HG02571 (cell line): ENCODE measurements at regions not wholly inside any gene's neighbourhood (a gene's known extent, or its start where the extent isn't known, plus 50 kb on each side); places are given as distances from the start of the nearest gene placed in this dataset.

Source experiments
- ATAC-seq: cut with Tn5 transposase; IDR thresholded peaks from one replicate; pipeline ENCODE4 v1.9.1; 2021; ENCODE audit warnings: mild to moderate bottlenecking, moderate library complexity; ENCODE audit not compliant: unreplicated experiment

DNA sequence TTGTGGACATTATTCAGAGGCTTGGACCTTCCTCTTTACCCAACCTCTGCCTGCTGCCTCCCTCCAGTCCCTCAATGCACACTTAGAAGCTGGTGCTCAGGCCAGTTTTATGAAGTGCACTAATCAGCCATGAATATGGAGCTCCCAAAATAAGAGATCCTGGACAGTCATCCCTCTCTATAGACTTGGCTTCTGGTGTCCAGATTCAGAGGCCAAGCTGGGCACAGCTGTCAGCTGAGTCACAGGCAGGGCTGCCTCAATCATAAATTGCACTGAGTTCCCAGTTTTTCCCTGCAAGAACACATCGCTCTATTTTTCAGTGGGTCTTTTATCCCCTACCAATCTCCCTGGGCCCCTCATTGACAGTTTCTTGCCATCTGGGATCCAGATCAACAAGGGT, 161.7 kb upstream of the CADM1 start:
- ATAC-seq, result no peak

DNA sequence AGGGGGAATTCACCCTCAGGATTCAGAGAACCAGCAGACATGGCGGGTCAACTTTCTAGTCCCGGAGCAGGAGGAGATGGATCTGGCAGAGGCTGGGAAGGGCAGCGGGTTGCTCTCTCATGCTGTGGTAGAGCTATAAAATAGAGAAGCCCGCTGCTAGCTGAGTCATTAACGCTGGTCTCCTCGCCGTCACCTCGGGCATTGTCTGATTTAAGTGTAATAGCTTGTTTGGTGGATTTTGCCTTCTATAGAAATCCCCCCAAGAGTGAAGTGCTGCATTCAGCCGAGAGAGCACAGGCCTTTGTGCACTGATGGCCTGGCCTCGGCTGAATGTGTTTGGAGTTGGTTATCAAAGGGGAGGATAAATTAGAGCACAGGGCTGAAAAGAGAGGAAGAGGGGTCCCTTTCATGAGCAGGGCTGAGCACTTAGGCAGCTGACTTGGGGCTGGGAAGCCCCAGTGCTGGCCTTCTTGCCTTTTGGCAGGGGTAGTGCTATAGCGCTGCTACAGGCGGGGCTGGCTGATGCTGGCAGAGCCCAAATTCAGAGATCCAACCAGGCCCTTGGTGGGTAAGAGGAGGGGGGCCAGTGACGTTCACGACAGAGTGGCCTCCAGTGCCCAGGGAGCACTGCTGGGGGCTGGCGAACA, 161.1 kb upstream of the CADM1 start:
- ATAC-seq, result no peak

DNA sequence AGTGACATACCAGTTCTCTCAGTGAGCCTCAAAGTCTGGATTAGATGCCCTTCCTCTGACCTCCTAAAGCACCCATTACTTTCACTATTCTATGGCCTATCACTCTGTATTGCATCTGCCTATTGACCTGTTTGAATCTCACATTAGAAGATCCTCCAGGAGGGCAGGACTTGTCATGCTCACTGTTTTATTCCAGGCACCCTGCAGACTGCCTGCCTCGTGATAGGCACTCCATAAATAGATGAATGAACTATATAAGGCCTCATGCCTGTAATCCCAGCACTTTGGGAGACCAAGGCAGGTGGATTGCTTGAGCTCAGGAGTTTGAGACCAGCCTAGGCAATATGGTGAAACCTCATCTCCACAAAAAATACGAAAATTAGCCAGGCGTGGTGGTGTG, 160.1 kb upstream of the CADM1 start:
- ATAC-seq, result no peak

DNA sequence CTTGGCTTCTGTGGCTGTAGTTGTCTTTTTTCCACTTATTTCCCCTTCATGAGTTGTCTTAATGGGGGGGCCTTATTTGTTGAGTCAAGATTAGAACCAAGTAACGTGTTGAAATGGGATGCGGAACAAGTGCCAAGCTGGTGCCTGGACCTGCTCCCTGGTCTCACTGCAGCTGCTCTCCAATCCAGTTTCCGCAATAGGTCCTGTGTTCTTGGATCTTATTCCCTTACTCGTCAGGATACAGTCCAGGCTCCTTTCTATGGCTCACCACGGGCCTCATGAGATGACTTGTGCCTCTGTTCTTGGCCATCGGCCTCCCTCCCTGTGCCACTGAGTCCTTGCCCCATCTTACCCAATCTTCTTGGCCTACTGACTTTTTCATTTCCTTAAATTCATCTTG, 159.6 kb upstream of the CADM1 start:
- ATAC-seq, result no peak

DNA sequence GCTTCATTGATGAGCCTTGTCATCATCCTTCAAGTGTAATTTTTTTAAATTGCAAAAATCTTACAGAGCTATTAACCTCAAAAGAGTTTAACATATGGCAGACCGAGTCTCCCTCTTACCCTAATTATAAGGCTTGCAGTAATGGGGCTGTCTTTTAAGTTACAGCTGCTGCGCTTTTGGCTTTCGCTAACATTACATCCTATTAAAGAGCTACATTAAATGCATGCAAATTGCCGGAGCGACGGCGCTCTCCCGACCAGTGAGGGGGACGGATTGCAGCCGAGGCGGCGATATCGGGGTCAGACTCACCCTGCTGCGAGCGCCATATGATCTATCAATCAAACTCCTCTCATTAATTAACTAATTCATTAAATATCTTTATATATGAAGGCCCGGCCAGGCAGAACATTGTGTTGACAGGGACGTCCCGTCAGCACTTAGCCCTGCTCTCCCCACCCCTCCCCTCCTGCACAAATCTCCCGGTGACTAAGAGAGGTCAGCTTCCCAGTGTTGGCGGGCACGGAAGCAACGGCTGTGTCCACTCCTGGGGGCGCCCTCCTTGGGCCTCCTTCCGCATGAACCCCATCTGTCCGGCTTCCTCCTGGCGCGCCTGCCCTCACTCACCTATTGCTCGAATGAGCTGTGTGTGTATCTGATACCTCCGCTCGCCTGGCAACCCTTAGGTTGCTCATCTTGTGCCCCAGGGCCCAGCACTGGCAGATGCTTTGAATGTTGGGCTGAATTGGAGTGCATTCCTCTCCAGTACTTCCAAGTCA, 156.0 kb upstream of the CADM1 start:
- ATAC-seq, result no peak

DNA sequence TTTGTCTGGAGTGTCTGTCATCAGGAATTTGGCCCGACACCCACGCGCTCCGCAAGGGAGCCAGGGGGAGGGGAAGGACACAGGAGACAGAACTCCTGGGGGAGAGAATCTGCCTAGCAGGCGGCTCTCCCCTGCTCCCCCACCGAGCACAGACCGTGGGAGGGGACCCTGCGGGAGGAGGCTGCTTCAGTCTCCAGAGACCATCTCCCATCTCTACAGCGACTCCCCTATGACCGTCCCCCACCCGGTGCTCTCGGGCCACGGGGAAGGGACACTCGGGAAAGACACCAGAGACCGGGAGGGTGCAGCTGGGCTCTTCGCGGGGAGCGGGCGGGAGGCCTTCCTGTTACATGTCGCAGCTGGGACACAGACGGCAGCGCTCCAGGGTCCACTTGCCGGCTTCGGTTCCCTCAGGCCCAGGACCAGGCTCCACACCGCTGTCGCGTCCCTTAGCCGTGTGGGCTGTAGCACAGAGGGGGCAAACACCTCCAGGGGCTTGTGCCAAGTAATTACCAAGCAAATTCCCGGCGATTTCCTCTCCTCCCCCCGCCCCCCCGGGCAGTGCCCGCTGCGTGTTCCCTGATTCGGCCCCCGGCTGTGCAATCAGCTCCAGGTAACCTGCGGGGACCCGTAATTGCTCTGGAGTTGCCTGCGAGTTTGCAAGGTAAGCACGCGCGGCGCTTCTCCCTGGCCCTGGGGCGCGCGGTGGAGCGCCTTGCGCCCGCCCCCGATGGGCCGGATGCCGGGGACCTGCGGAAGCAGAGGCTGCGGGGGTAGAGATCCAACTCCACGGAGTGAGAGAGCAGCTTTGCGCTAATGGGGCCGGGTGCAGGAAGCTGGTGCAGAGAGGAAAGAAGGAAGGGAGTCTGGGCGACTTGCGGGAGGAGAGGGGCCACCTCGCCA, 155.1 kb upstream of the CADM1 start:
- ATAC-seq, result no peak

DNA sequence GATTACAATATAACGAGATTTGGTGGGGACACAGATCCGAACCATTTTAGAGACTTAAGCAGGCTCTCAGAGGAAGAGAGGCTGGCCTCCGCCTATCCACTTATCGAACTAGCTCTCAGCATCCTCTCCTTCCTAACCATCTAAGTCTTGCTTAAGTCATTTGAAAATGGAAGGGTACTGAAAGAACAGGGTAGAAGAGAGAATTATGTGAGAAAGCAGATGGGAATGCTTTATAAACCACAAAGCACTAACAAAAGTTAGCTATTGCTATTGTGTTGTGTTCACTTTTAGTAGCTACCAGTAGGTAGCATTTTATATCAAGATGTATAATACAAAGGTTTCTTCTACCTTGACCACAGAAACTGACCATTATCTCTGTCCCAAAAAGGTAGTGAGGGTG, 153.4 kb upstream of the CADM1 start:
- ATAC-seq, result no peak

DNA sequence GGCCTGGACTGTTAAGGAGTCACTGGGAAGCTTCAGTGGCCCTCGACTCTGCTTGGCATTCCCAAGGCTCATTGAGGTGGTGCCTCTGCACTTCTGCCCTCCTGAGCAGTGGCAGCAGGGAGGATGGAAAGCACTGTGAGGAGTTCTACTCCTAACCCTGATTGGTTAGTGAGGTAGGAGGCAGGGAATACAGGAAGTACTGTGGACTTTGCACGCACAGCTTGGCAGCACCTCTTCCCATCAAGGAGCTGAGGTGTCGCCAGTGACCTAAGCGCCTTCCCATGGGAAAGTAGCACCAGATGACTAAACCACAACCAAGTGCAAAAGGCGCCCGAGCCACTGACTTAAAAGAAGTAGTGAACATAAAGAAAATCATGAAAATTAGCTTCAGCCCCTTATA, 152.5 kb upstream of the CADM1 start:
- ATAC-seq, result no peak

DNA sequence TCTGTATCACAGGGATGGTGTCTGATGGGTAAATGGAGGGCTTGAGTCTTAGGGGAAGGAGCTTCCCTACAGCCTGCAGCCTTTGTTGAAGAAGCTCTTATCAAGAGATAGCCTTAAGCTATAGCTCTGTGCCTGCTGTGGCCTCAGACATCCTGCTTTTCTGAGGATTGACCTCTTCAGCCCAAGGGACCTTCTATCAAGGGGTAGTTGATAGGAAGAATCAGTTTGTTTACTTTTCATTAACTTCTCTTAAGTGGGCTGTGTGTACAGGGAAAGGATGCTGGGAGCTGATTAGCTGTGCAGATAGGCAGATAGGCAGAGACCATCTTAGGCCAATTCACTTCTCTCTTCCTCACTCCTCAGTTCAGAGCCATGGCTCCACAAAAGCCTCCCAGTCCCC, 151.8 kb upstream of the CADM1 start:
- ATAC-seq, result no peak

DNA sequence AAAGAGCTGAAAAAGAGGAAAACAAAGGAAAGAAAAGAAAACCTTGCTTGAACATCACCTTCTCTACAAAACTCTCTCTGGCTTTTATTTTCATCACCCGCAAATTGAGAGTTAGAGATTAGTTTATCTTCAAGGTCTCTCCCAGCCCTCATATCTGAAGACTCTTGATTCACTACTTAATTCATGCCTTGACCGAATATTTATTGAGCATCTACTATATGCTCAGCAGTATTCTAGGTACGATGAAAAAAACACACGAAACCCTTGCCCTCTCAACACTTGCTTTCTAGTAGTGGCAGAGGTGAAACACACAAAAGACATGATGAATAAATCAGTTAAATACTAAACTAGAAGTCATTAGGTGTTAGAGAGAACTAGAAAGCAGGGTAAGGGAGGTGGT, 150.6 kb upstream of the CADM1 start:
- ATAC-seq, result no peak

DNA sequence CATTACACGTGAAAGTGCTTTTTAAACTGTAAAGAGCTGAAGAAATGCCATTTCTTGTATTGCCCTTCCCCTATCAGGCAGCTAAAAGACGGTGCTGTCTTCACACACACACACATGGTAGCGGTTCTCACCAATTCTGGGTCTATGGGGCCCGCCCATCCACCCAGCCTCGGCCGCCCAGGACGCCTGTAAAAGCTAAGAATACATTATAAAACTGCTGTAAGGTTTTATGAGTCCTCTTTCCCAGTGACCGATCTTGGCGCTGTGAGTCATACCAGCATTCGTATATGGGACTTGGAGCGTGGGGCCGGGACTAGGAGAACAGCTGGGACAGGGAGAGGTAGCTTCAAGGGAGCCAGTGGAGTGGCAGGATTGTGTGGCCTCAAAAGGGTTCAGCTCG, 149.7 kb upstream of the CADM1 start:
- no peak for ATAC-seq

DNA sequence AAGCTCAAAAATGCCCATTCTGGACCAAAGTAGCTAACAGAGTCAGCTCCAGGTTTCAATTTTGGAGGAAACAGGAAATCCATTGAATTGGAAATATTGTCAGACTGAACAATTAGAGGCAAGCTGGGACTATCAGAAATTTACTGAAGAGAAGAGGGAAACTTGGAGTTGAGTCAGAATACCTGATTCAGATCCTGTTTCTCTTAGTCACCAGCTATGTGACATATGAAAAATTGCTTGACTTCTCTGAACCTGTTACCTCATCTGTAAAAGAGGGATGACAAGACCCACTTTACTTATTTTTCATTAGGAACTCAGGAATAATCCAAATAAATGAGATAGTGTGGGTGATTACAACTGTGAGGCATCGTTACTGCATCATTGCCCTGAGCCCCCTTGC, 148.9 kb upstream of the CADM1 start:
- ATAC-seq, result no peak

DNA sequence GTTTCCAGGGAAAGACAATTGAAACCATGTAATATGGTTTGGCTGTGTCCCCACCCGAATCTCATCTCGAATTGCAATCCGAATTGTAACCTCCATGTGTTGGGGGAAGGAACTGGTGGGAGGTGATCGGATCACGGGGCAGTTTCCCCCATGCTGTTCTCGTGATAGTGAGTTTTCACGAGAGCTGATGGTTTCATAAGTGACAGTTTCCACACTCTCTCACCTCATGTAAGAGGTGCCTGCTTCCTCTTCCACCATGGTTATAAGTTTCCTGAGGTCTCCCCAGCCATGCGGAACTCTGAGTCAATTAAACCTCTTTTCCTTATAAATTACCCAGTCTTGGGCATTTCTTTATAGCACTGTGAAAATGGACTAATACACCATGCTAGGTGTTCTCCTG, 148.3 kb upstream of the CADM1 start:
- no peak for ATAC-seq

DNA sequence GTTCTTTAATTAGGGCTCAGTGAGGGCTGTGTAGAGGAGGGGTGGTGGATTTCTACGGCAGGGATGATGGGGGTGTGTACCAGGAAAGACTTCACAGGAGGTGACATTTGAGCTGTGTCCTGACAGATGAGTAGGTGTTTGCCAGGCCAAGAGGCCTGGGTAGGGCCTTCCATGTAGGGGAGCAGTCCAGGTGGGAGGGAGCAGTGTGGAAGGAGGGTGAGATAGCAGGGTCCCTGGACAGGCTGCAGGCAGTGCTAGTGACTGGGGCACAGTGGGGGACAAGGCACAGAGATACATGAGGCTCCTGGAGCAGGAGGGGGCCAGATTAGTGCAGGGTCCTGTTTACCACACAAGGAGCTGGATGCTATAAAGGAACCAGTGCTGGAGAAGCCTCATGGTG, 147.9 kb upstream of the CADM1 start:
- ATAC-seq, result no peak

DNA sequence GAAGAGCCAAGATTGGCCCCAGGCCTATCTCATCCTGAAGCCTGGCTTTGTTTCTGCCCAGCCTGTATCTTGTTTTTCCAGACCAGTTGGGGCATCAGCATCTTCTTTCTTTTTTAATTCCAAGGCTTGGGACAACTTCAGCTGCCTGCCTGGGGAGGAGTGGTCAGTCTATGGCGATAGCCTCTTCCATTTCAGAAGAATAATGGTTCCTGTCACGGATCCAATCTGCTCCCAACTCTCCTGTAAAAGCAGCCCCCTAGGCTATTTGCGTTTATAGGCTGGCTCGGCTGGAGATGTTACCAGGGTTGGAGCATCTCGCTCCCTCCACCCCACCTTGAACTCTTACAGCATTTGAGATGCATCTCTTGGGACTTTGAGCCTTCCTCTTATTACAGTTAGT, 145.2 kb upstream of the CADM1 start:
- no peak for ATAC-seq

DNA sequence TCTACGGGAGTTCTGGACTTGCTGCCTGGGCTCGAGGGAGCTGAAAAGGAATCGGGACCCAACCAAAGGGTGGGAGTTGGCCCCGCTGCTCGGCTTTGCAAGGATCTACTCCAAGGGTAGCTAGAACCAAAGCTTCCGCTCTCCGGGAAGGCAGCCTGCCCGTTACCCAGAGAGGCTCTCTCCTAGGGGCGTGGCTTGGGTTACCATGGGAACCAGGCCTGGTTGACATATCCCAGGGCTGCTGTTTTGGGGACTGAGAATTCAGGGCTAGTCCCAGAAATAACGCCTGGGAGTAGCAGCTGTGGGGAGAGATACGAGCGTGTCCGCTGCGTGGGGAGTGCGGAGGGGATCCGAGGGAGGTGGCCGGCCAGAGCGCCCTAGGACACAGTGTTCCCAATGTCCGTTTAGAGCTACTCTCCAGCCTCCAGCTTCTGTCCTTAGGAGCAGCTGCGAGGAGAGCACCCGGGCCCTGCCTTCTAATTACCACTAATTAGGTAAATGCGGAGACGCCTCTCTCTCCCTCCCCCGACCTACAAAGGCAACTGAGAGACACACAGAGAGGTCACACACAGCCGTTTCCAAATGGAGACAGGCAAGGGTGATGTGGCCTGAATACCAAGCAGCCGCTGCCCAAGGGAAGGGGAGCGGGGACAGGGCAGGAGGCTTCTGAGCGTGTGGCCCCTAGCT, 141.6 kb upstream of the CADM1 start:
- ATAC-seq, result no peak

DNA sequence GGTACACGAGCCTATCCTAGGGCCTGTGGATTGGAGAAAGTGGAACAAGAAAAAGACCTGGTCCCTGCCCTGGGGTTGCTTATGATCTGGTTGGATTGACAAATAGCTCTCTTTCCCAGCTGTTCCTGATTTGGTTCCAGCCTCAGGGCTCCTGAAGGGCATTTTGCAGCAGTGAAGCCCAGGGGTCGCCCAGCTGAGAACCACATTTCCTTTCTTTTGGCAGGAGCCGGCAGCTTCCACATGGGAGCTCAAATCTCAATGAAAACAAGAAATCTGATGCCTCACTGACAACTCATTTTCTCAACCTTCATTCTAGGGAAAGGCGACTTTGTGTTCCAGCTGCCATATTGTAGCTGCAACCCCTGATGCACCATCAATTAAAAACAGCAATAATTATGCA, 140.6 kb upstream of the CADM1 start:
- no peak for ATAC-seq

DNA sequence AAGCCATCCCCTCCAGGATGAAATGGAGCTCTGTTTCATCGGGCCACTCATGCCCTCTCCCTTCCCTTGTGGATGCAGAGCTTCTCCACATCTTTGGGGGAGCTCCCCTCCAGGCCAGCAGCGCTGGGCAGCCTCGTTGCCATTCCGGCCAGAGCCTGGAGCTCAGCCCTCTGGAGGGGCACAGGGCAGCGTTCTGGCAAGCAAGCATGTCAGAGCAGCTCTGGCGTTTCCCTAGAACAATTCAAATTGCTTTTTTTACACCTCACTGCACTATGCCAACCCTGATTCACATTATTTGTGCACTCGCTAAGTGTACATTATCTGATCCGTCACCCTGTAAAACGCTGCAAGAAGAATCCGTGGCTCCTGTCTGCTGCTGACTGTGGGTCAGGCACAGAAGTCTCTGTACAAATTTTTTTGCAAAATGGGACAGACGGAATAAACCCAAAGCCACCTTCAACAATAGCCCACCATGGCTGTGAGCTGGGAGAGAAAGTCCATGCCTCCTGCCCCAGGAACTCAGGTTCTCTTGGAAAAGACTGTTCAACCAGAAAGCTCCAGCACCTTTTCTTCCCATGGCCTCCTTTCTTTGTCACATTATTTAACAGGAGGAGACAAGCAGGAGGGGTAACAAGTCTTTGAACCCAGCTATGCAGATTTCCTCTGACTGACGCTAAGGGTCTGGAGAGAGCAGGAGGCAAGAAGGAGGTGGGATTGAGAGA, 139.5 kb upstream of the CADM1 start:
- ATAC-seq, result no peak

DNA sequence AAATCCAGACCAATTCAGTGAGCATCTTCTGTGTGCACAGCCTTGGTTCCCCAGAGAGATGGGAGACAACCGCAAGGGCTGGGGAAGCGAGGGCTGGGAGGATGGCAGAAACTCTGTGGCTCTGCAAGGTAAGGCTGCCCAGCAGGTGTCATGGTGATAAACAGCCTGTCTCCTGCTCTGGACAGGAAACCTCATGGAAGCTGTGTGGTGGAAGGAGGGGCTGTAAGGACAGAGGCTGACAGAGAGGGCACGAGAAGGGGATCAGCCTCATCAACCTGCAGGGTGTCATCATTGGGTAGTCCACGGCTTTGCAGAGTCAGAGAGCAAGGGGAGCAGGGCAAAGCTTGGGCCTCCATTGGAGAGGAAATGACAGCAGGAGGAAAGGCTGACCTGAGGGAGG, 138.4 kb upstream of the CADM1 start:
- no peak for ATAC-seq

DNA sequence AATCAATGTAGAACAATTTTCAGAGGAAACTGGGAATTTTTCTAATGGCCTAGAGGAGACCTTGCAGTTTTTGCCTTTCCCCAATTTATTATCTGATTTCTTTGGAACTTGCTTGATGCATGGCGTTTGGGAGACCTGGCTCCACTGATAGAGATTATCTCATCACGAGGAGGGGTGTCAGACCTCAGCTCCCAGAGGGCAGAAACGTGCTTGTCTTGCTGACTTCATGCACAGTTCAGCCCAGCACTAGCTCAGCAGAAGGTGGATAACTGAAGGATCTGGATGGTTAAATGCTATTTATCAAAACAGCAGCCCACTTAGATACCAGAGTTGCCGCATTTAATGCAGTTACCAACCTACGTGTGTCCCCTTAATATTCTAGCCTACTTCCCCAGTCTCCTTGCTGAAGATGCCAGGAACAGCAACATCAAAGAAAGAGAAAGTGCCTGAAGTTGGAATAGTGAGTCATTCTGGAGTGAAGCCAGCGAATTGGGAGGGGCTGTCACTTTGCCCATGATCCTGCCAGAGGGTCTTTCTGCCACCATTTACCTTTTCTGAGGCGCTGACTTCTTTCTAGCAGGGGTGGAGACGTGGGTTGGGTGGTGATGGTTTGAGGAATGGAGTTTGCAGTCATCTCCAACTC, 133.5 kb upstream of the CADM1 start:
- ATAC-seq, result no peak
